HG02981 (cell line): ENCODE measurements at regions not wholly inside any gene's neighbourhood (a gene's known extent, or its start where the extent isn't known, plus 50 kb on each side); places are given as distances from the start of the nearest gene placed in this dataset.

Experiments used
- ATAC-seq: cut with Tn5 transposase; IDR thresholded peaks from one replicate; pipeline ENCODE4 v1.9.1; 2021; ENCODE audit warnings: mild to moderate bottlenecking, moderate library complexity; ENCODE audit not compliant: unreplicated experiment

- ATAC-seq = no peak
Measured at GRCh38 chr2:146489386-146489785, 1355.4 kb upstream of the ACVR2A start.

GRCh38 chr2:146481629-146482028, 1363.2 kb upstream of the ACVR2A start:
- ATAC-seq = no peak

DNA sequence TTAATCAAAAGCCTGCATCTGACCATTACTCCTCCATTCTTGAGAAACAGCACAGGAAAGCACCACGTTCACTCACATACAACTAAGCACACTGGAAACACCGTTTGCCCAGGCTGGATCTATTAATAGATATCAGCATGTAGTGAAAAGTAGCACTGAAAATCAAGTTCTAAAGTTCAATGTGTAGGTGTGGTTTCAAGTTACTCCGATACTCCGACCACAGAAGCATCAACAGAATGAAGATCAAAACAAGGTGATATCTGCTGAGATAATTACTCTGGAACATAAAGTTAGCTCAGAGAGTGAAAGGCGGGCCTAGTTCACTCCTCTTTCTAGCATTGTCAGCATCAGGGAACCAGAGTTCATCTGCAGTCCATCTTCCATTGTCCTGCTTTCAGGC, 1367.4 kb upstream of the ACVR2A start:
- ATAC-seq = no peak

- no peak for ATAC-seq
Measured at GRCh38 chr2:146468578-146468977, 1376.3 kb upstream of the ACVR2A start.

DNA sequence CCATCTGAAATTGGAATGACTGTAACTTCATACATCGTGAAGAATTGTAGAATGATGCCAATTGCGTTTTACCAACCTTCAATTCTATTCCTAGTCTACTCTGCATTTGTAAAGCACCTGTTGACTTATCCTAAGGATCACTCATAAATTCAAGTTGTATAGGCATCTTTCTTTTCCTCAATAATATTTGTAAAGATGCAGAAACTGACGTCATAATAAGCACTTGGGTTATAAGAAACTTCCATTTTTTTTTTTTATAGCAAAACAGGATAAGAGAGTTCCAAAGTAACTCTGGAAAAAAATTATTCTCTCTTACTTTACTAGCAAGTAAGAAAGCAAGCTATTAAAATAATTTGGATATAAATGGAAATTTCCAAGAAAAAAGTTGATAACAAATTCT, 1377.4 kb upstream of the ACVR2A start:
- no peak for ATAC-seq

- no peak for ATAC-seq
Measured at GRCh38 chr2:146465460-146465859, 1379.4 kb upstream of the ACVR2A start.

DNA sequence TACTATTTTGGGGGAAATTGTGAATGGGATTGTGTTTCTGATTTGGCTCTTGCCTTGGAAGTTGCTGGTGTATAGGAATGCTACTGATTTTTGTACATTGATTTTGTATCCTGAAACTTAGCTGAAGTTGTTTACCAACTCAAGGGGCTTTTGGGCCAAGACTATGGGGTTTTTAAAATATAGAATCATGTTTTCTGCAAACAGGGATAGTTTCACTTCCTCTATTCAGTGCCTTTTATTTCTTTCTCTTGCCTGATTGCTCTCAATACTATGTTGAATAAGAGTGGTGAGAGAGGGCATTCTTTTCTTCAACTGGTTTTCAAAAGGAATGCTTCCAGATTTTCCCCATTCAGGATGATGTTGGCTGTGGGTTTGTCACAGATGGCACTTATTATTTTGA, 1383.8 kb upstream of the ACVR2A start:
- ATAC-seq = no peak

- no peak for ATAC-seq
Measured at GRCh38 chr2:146458585-146458984, 1386.2 kb upstream of the ACVR2A start.

DNA sequence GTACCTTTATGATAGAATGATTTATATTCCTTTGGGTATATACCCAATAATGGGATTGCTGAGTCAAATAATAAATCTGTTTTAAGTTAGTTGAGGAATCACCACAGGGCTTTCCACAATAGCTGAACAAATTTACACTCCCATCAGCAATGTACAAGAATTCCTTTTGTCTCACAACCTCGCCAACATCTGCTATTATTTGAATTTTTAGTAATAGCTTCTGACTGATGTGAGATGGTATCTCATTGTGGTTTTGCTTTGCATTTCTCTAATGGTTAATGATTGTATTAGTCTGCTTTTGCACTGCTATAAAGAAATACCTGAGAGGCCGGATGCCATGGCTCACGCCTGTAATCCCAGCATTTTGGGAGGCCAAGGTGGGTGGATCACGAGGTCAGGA, 1387.6 kb upstream of the ACVR2A start:
- no peak for ATAC-seq

- no peak for ATAC-seq
Measured at GRCh38 chr2:146455325-146455724, 1389.5 kb upstream of the ACVR2A start.

GRCh38 chr2:146451972-146452371, 1392.9 kb upstream of the ACVR2A start:
- ATAC-seq = peak; percentile 66

GRCh38 chr2:146450131-146450530, 1394.7 kb upstream of the ACVR2A start:
- no peak for ATAC-seq

GRCh38 chr2:146444987-146445386, 1399.8 kb upstream of the ACVR2A start:
- no peak for ATAC-seq

DNA sequence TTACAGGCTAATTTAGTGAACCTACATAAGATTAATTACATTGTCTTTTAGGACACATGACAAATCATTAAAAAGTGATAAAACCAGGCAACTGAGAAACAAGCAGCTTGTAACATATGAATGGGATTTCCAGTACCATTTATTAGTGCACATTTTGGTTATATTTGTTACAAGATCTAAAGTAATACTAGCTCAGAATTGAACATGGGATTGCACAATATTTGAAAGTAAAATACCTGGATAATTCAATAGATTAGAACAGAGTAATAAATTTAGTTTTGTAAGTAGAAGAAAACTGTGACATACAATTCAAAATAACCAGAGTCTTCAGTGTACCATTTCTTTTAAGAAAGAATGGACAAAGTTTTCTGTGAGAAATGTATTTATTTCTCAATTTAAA, 1400.7 kb upstream of the ACVR2A start:
- ATAC-seq = no peak

- no peak for ATAC-seq
Measured at GRCh38 chr2:146438246-146438645, 1406.6 kb upstream of the ACVR2A start.

- no peak for ATAC-seq
Measured at GRCh38 chr2:146437712-146438111, 1407.1 kb upstream of the ACVR2A start.

DNA sequence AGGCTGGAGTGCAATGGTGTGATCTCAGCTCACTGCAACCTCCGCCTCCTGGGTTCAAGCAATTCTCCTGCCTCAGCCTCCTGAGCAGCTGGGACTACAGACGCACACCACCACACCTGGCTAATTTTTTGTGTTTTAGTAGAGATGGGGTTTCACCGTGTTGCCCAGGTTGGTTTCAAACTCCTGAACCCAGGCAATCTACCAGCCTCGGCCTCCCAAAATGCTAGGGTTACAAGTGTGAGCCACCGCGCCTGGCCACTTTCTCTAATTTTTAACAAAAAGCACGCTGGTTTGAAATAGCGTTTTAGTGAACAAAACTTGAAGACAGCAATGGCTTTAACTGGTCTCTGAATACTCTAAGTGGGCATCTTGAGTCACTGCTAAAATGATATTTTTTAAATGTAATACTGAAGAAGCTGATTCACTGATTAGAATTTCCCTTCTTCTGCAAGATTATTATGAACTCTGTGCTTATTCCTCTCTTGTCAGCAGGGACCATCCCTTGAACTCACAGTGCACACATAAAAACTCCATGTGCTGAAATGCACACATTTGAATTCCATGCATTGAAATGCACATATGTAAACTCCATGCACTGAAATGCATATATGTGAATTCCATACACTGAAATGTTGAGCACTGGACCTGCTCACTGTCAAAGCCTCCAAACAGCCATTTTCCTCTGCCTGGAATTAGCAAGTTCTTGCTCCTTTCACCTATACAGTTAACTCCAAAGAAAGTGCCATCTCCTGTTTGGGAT, 1411.5 kb upstream of the ACVR2A start:
- no peak for ATAC-seq

GRCh38 chr2:146429366-146429765, 1415.5 kb upstream of the ACVR2A start:
- no peak for ATAC-seq

- ATAC-seq = no peak
Measured at GRCh38 chr2:146417942-146418341, 1426.9 kb upstream of the ACVR2A start.

DNA sequence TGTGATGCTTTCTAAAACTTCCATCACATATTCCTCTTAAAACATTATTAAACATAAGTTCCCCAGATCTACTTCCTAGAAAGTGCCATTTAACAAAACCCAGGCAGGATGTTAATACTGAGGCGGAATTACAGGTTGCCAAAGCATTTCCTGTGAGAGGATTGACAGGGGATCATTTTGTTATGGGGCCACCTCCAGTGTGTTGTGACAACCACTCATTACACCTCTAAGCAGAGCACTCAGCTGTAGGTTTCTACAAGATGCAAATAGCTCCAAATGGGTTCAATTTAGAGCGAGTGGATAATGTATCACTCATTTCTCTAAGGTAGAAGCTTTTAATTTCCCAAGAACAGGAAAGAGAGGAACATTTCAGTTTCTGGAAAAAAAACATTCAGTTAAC, 1429.5 kb upstream of the ACVR2A start:
- no peak for ATAC-seq

GRCh38 chr2:146414456-146414855, 1430.4 kb upstream of the ACVR2A start:
- no peak for ATAC-seq

DNA sequence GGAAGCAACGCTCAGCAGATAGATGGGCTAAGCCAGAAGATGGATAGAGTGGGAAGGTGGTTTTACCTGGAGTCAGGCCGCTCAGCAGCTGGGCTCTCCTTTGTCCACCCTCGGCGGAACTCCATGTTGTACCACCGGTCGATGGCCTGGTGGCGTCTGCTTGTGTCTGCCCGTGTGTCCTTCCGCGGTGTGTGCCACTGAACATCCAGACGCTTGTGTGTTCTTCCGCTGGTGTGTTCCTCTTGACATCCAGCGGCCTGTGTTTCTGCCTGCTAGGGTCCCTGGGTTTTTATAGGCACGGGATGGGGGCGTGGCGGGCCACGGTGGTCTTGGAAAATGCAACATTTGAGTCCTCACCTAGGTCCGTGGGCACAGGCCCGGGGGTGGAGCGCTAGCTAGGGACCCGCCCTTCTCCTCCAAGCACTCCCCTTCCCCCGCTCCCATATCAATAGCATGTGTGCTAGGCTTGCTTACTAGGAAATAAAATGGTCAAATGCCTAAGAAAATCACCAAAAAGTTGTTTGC, 1431.7 kb upstream of the ACVR2A start:
- no peak for ATAC-seq

- no peak for ATAC-seq
Measured at GRCh38 chr2:146412625-146413024, 1432.2 kb upstream of the ACVR2A start.
